Karpas-422 (cell line): ENCODE measurements at regions not wholly inside any gene's neighbourhood (a gene's known extent, or its start where the extent isn't known, plus 50 kb on each side); places are given as distances from the start of the nearest gene placed in this dataset.

ENCODE experiments used
- DNase-seq: peaks from one replicate; pipeline ENCODE4 v3.0.0-alpha.2; 2015
- H2AFZ ChIP-seq: fragments of 200-600 bp; sonication (generic); 2 replicates; pipeline ENCODE4 v1.6.1; 2014; ENCODE audit warnings: antibody characterized with exemption, low read length, mixed read lengths
- H3K27ac ChIP-seq: fragments of 200-600 bp; sonication (generic); 2 replicates; pipeline ENCODE4 v1.5.1; 2014; ENCODE audit warnings: mild to moderate bottlenecking, low read length, moderate library complexity
- H3K27me3 ChIP-seq: fragments of 200-600 bp; sonication (generic); 2 replicates; pipeline ENCODE4 v1.6.1; 2014; ENCODE audit warnings: low read length, mixed read lengths
- H3K36me3 ChIP-seq: fragments of 200-600 bp; sonication (generic); 2 replicates; pipeline ENCODE4 v1.6.1; 2014; ENCODE audit warnings: low read length, mixed read lengths; ENCODE audit not compliant: insufficient read depth
- H3K4me1 ChIP-seq: fragments of 200-600 bp; sonication (generic); 2 replicates; pipeline ENCODE4 v1.6.1; 2014; ENCODE audit warnings: mild to moderate bottlenecking, low read length, mixed read lengths
- H3K4me2 ChIP-seq: fragments of 200-600 bp; sonication (generic); 2 replicates; pipeline ENCODE4 v1.6.1; 2014; ENCODE audit warnings: low read length, low read depth, mild to moderate bottlenecking; ENCODE audit not compliant: poor library complexity, severe bottlenecking
- H3K4me3 ChIP-seq: fragments of 200-600 bp; sonication (generic); 2 replicates; pipeline ENCODE4 v1.5.1; 2014; ENCODE audit warnings: mild to moderate bottlenecking, antibody characterized with exemption, low read length, mixed read lengths
- H3K79me2 ChIP-seq: fragments of 200-600 bp; sonication (generic); 2 replicates; pipeline ENCODE4 v1.6.1; 2014; ENCODE audit warnings: mild to moderate bottlenecking, low read length, mixed read lengths
- H3K9ac ChIP-seq: fragments of 200-600 bp; sonication (generic); 2 replicates; pipeline ENCODE4 v1.6.0; 2014; ENCODE audit warnings: low read length
- H3K9me2 ChIP-seq: fragments of 200-600 bp; sonication (generic), shearing (Covaris generic); replicated peaks from 2 replicates; pipeline ENCODE4 v1.6.0; 2014; ENCODE audit warnings: mild to moderate bottlenecking, low read length, moderate library complexity; ENCODE audit not compliant: insufficient read depth
- H3K9me3 ChIP-seq: fragments of 300-700, 200-600 bp; sonication (generic); 2 replicates; pipeline ENCODE4 v1.6.1; 2014; ENCODE audit warnings: low read length, mixed read lengths
- H4K20me1 ChIP-seq: fragments of 200-600 bp; sonication (generic); 2 replicates; pipeline ENCODE4 v1.6.1; 2014; ENCODE audit warnings: mild to moderate bottlenecking, antibody characterized with exemption, low read length, low read depth; ENCODE audit not compliant: insufficient read depth

GRCh38 chr1:25128121-25128621 is 104.1 kb downstream of the SYF2 start:
- no peak overlapping the region; the same call in 1 of the 2 replicates for H3K4me3 ChIP-seq
- H3K9ac ChIP-seq: peak overlapping the region; percentile 11; the same call in 1 of the 2 replicates
- no peaks in the 10 kb centered on the region for H3K79me2 ChIP-seq
- H3K9me2 ChIP-seq: no peaks in the 10 kb centered on the region
- H3K4me1 ChIP-seq: peaks cover 10% of the 10 kb centered on the region
- H4K20me1 ChIP-seq: no peaks in the 10 kb centered on the region
- no peak for DNase-seq
- H3K4me2 ChIP-seq: peak overlapping the region; percentile 26
- no peak overlapping the region for H3K27ac ChIP-seq
- H3K27me3 ChIP-seq: no peaks in the 10 kb centered on the region
- peak overlapping the region; percentile 3; the same call in 1 of the 2 replicates for H2AFZ ChIP-seq
- H3K9me3 ChIP-seq: no peaks in the 10 kb centered on the region
- no peaks in the 10 kb centered on the region for H3K36me3 ChIP-seq

- Histone ChIP-seq H3K4me3 (no peak overlapping the region), H3K4me1 (peaks cover 10% of the 10 kb centered on the region), H3K4me2 (no peak overlapping the region), H3K9me2 (no peaks in the 10 kb centered on the region), H2AFZ (no peak overlapping the region), H3K9me3 (no peaks in the 10 kb centered on the region), H3K27me3 (no peaks in the 10 kb centered on the region), H3K27ac (no peak overlapping the region), H3K9ac (no peak overlapping the region), H3K79me2 (no peaks in the 10 kb centered on the region), H3K36me3 (no peaks in the 10 kb centered on the region), H4K20me1 (no peaks in the 10 kb centered on the region)
- no peak for DNase-seq
Observed at GRCh38 chr1:25126562-25126961, 105.7 kb downstream of the SYF2 start.

DNA sequence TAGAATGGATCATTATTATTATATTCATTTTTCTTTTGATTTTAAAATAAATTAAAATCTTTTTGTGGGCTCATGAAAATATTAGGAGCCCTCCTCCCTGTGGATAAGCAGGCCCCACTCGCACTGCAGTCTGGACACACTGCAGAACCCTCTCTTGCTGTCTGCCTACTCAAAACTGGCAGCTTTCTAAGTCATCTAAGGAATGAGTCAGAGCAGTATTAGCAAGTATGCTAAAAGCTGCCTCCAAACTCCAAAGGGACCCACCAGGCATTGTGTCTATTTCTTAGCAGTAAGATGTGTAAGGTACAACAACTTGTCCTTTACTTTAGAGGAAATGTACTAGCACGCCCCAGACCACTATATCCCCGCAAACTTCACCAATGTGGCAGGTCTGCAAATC is 108.8 kb downstream of the SYF2 start:
- Histone ChIP-seq H3K4me3 (no peak overlapping the region), H3K9ac (no peak overlapping the region), H3K27me3 (no peaks in the 10 kb centered on the region), H2AFZ (no peak overlapping the region), H3K79me2 (no peaks in the 10 kb centered on the region), H3K27ac (no peak overlapping the region), H3K4me2 (no peak overlapping the region), H3K4me1 (peaks cover 9% of the 10 kb centered on the region), H3K36me3 (no peaks in the 10 kb centered on the region), H3K9me3 (no peaks in the 10 kb centered on the region), H4K20me1 (no peaks in the 10 kb centered on the region), H3K9me2 (no peaks in the 10 kb centered on the region)
- DNase-seq: no peak

DNA sequence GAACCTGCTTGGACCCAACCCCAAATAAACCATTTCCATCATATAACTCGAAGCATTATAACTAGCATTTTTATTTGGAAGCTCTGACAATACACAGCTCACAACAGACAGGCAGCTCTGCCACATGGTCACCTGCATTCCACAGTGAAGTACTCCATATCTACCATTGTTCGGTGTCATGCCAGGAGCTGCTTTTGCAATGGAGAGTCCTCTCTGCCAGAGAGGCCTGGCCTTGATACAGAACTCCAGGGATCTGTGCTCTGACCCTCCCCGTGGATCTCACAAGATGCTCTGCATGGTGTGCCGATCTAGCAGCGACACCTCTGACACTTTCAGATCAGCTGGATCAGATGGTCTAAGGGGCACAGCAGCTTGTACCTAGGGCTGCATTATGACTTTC is 109.6 kb downstream of the SYF2 start:
- Histone ChIP-seq H3K27ac (no peak overlapping the region), H3K36me3 (no peaks in the 10 kb centered on the region), H3K9me2 (no peaks in the 10 kb centered on the region), H3K9ac (no peak overlapping the region), H3K9me3 (no peaks in the 10 kb centered on the region), H3K4me1 (peaks cover under 1% of the 10 kb centered on the region), H4K20me1 (no peaks in the 10 kb centered on the region), H3K27me3 (no peaks in the 10 kb centered on the region), H2AFZ (no peak overlapping the region), H3K79me2 (no peaks in the 10 kb centered on the region), H3K4me2 (no peak overlapping the region), H3K4me3 (no peak overlapping the region)
- DNase-seq: no peak

GRCh38 chr1:25120281-25120680 is 112.0 kb downstream of the SYF2 start:
- Histone ChIP-seq H2AFZ (no peak overlapping the region), H3K9me2 (no peaks in the 10 kb centered on the region), H3K27ac (no peak overlapping the region), H3K36me3 (no peaks in the 10 kb centered on the region), H3K4me3 (no peak overlapping the region), H3K9ac (no peak overlapping the region), H4K20me1 (no peaks in the 10 kb centered on the region), H3K27me3 (no peaks in the 10 kb centered on the region), H3K4me2 (no peak overlapping the region), H3K79me2 (no peaks in the 10 kb centered on the region), H3K9me3 (no peaks in the 10 kb centered on the region), H3K4me1 (no peaks in the 10 kb centered on the region)
- no peak for DNase-seq

GRCh38 chr1:25118546-25118945 is 113.8 kb downstream of the SYF2 start:
- no peak for DNase-seq

DNA sequence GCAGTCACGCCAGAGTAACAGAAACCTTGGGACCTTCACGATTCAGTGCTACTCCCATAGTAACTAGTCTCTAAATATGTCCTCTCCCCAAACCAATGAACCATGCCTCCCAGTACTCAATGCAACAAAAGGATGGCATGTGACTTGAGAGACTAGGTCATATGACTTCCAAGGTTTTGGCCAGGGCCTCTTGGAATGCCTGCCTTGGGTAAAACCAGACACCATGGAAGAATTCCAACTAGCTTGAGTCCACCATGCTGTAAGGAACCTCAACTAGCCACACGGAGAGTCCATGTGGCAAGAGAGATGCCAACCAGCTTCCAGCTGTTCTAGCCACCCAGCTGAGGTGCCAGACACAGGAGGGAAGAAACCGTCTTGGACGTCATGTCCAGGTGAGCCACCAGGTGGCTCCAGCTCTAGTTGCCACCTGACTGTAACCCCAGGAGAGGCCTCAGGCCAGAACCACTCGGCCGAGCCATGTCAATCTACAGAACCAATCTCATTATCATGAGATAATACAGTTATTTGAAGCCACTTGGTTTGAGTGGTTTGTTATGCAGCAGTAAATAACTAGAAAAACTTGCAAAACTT is 115.0 kb downstream of the SYF2 start:
- Histone ChIP-seq H3K9ac (no peak overlapping the region), H3K9me3 (no peaks in the 10 kb centered on the region), H3K79me2 (no peaks in the 10 kb centered on the region), H4K20me1 (no peaks in the 10 kb centered on the region), H3K27ac (no peak overlapping the region), H3K4me1 (no peaks in the 10 kb centered on the region), H2AFZ (no peak overlapping the region), H3K36me3 (no peaks in the 10 kb centered on the region), H3K4me3 (no peak overlapping the region), H3K27me3 (no peaks in the 10 kb centered on the region), H3K4me2 (no peak overlapping the region), H3K9me2 (no peaks in the 10 kb centered on the region)
- DNase-seq: peak; percentile 84

More at GRCh38 chr1:25118546-25118945, 113.8 kb downstream of the SYF2 start:
- Histone ChIP-seq H3K4me1 (no peaks in the 10 kb centered on the region), H2AFZ (no peak overlapping the region), H3K9me2 (no peaks in the 10 kb centered on the region), H4K20me1 (no peaks in the 10 kb centered on the region), H3K4me2 (no peak overlapping the region), H3K27me3 (no peaks in the 10 kb centered on the region), H3K4me3 (no peak overlapping the region), H3K9ac (no peak overlapping the region), H3K27ac (no peak overlapping the region), H3K9me3 (no peaks in the 10 kb centered on the region), H3K36me3 (no peaks in the 10 kb centered on the region), H3K79me2 (no peaks in the 10 kb centered on the region)

DNA sequence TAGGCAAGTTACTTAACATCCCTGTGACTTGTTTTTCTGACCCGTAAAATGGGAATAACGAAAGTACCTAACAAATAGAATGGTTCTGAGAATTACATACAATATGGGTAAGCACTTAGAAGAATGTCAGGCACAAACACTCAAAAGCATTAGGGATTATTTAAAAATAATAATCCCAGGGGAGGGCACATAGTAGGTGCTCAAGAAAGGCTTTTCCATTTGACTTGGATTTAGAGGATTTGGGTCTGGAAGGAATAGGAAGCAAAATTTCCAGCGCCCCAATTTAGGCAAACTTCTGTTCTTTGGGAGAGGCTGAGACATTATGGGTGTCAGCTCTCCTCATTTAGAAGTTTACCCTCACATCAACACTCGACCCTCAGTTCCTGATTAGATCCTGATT is 115.5 kb downstream of the SYF2 start:
- Histone ChIP-seq H3K36me3 (no peaks in the 10 kb centered on the region), H3K27ac (no peak overlapping the region), H3K9me3 (no peaks in the 10 kb centered on the region), H3K4me2 (no peak overlapping the region), H3K4me1 (no peaks in the 10 kb centered on the region), H3K79me2 (no peaks in the 10 kb centered on the region), H4K20me1 (no peaks in the 10 kb centered on the region), H3K9ac (no peak overlapping the region), H3K27me3 (no peaks in the 10 kb centered on the region), H3K9me2 (no peaks in the 10 kb centered on the region), H2AFZ (no peak overlapping the region), H3K4me3 (no peak overlapping the region)
- DNase-seq: no peak
